Activated CD4-positive, alpha-beta T cell treated with anti-CD3 and anti-CD28 coated beads for 1 hour (primary cell): ENCODE measurements at regions not wholly inside any gene's neighbourhood (a gene's known extent, or its start where the extent isn't known, plus 50 kb on each side); places are given as distances from the start of the nearest gene placed in this dataset.

Source experiments
- DNase-seq: peaks from one replicate; pipeline ENCODE4 v3.0.0-alpha.2; 2020

DNA sequence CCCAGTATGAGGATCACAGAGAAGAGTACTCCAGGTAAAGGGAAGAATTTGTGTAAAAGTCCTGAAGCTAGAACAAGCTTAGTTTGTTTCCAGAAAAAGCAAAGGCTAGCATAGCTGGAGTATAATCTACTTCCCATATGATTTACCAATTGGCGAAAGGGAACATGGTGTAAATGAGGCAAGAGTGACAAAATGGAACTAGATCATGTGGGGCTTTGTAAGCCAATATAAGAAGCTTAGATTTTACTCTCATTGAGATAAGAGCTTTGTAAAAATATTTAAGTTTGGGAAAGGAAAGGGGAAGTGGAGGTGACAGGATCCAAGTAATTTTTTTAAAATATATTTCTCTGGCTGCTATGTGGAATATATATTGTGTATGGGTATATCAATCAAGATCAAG lies 234.9 kb downstream of the KCTD12 start:
- no peak for DNase-seq

DNA sequence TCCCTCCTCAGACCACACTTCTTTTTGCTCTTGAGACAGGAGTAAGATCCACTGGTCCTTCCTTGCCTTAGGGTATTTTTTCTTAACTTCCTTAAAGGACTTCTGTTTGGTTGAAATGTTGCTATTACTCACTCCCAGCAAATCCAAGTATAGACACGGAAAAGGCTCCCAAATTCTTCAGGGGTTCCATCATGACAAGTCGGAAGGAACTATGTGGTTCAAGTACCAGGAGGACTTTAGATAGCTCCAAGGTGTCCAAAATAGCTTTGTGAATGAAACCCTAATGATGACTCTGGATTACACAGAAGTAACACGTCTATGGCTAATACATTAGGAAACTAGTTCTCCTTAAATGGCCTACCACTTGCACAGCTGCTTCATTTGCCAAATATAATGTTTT lies 238.7 kb downstream of the KCTD12 start:
- DNase-seq = no peak

DNA sequence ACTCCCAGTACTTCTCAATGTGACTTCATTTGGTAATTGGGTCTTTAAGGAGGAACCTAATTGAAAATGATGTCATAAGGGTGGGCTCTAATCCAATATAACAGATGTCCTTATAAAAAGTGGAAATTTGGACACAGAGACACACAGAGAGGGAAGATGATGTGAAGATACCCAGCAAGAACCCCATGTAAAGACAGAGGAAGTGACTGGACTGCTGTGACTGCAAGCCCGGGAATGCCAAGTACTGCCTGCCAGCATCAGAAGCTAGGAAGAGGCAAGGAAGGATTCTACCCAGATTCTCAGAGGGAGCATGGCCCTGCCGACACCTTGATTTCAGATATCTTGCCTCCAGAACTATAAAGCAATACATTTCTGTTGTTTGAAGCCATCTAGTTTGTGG lies 239.3 kb downstream of the KCTD12 start:
- no peak for DNase-seq

DNA sequence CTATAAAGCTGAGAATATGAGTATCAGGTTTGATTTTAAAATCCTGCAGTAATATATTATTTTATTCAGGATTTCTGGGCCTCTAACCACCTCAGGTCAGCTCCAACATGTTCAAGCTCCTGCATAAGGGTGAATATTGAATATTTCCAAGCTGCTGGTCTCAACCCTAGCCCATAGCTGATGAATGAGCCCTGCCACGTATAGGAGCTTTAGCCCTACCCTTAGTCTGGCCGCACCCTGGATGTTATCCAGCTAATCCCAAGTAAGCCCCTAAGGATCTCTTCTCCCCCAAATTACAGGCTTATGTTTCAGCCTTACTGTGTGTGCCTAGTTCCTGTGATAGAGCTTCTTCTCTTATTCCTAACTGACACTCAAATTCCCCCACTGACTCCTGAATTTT lies 240.6 kb downstream of the KCTD12 start:
- DNase-seq = no peak

DNA sequence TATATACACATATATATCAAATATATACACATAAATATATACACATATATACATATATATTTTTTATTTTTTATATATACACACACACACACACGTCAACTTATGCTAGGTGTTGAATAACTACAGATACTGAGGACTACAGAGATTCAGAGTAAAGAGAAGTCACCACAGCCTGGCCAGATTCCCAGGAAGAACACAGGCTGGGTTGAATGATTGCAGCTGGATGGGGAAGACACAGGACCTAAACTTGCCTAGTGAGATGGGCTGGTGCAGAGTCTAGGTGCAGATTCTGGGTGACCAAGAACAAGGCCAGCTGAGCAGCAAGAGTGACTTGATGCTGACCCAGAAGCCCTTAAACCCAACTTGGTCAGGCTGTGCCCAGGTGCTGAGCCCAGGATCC lies 241.3 kb downstream of the KCTD12 start:
- DNase-seq = no peak

DNA sequence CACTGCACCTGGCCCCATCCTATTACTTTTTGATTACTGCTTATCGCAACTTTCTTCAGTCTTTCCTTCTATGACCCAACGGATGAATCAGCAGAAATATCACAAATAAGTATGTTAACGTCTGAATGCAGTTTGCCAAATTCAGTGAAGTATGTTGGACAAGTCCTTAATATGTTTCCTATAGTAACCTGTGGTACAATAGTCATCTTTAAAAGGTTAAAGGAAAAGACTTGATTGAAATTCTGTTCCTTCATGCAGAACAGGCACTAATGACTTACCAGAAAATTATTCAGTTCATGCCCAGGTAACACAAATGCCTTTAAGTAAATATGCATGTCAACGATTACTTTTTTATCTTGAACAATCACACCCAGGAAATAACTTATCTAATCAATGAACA lies 242.6 kb downstream of the KCTD12 start:
- DNase-seq = no peak

DNA sequence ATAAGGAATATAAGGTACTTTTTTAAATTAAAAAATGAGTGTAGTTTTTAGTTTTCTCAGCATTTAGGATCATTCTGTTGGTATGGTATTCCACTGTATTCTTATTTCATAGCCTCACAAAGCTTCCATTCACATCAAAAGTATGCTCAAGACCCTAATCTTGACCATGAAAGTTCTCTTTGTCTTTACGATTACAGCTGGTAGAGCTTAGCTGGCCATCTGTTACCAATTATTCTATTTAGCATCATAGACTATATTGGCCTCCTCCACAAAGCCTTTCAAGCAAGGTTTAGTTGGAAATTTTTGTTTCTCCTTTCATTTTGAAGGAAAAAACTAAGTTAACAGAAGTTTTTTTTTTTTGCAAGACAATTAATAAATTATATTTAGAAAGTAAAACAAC lies 245.1 kb downstream of the KCTD12 start:
- no peak for DNase-seq

DNA sequence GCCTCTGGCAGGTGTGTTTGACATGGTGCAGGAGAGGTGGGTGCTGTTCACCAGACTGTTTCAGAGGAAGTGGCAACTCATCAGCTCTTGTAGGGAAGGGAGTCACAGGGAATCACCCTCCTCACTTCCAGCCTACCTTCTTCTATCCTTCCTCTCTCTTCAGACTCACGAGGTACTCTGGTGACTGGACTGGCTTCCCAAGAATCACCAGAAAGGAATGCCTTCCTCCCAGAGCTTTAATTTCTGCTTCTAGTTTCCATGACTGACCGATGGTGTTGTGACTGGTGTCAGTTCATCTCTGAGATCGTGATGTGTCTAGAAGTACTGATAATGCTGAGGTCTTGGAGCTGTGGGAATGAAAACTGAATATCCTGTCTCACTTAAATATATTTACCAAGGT lies 247.3 kb downstream of the KCTD12 start:
- no peak for DNase-seq

DNA sequence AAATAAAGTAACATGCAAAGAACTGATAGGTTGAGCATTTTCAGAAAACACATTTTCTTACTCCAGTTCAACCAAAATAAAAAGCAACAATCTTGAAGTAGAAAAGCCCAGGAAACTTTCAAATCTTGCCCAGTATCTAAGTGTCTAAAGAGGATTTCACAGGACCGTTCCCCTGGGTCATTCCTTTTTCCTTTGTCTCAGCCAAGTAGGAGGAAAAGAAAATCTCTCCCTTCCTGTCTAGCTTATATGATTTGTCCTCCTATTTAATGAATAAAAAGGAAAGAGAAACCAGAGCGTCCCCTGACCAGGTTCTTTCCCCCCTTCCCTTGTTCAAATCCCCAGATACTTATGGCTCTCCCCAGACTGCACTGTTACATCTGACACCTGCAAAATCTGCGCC lies 248.0 kb downstream of the KCTD12 start:
- no peak for DNase-seq

DNA sequence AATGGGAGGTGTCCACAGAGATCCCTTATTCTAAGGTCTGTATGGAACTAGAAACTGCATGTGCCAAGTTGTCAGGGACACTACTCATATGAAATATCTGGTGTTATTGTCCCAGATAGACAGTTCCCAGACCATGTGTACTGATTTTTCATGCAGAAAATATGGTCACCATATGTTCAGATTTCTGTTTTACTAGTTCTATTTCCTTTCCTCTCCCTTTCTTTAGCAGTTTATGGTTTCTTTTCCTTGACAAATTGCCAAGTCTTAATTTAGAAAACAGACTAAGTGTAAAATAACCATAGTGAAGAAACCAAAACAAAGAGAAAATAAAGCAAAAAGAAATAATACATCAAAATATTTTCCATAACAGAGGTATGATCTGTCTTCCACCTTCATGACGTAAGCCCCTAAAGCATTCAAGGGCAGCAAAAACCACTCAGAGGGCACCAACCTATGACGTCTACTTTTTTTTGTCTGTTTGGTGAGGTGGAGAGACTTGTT lies 248.5 kb downstream of the KCTD12 start:
- DNase-seq = no peak

DNA sequence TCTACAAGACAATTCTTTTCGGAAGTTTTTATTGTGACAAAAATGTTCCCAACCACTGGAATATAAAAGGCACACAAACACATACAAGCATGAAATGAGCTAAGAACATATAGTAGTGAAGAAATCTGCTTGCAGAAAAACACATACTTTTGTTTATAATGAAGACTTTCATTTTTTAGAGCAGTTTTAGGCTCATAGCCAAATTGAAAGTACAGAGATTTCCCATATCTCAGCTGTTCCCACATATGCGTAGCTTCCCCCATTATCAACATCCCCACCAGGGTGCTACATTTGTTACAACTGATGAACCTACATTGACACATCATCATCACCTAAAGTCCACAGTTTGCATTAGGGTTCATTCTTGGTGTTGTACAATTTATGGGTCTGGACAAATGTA lies 249.4 kb downstream of the KCTD12 start:
- no peak for DNase-seq

DNA sequence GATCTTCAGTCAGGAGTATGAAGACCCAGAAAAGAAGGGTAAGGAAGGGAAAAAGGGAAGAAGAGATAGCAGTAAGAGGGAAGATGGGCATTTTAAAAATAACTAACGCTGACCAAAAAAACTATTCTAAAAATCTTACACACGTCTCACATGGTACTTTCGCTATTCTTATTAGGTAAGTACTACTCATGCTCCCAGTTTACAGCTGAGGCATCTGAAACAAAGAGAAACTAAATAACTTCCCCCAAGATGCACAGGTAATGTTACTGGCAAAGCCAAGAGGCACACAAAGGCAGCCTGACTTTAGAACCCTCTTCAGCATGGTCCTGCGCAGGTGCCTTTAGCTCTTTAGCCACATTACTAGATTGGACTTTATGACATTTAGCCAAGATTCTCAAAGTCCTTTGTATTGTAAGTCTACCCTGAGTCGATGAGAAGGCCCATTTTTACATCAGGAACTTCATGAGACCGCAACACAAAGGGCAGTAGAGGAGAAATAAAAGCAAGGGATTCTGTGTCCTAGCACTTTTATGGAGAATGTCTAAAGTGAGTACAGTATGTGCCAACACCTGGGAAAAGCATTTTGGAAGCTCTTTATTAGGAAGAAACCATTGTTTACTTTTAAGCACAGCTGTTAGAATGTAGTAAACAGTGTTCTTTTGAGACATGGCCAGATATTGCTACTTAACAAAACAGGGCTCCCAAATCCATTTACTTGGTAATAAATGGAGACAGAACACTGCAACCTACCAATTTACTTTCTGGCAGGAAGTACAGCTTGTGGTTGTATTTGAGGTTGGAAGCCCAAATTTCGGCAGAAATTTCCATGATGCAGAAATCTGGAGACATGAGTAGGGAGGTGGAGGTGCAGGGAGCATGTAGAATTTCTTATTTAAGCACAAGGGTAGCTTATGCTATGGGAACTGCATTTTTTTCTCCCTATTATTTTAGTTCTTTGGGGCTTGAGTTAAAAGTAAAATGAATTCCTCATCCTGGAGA lies 250.7 kb downstream of the KCTD12 start:
- no peak for DNase-seq

DNA sequence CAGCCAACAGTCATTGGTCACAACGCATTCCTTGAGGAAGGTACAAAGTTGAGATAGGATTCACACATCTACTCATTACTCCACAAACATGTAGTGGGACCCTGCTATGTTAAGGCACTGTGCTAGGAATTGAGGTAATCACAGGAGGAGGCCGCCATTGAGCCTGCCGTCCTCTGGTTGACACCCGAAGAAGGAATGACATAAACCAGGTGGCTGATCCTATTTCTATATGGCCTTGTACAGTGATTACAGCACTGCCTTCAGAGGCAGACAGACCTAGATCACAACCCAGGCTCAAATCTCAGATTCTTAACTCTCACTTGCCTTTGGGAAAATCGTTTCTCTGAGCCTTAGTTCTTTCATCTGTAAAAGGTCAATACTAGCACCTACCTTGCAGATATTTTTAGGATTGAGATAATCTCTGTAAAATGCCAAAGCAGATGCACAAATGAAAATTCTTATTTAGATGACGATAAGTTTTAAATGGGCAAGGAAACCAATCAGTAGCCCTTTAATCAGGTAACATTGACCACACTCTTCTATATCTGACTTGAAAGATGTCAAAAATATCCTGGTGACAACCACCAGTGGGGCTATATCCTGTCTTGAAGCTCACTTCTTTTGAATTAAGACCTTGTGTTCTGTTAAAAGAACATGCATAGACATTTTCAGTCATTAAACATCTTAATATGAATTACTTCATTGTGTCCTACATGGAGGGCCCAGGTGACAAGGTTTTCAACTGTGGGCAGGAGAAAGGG lies 251.6 kb downstream of the KCTD12 start:
- no peak for DNase-seq

DNA sequence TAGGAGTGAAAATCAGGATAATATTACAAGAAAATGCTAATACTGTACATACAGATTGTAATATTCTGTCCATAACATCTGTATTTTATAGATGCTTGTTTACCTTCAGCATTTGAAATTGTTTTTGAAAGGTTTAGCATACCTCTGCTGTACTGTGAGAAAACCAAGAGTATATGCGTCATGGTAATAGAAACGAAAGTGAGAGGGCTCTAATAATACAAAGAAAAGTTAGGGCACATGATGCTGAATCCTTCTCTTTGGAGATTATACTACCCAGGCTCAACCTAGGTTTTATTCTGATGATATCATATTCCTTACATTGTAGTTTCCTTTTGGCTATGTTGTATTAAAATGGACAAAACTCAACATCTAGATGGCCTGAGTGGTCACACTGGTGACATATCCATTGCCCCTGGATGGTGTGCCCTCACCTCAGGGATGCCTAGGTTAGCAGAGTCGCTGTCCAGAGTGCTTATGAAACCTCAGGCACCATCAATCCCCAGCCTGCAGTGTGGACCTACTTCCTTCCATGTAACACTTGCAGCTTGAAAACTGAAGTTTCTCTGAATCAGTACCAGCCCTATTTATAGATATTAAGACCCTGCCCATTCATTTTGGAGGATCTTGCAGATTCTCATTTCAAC lies 253.7 kb downstream of the KCTD12 start:
- DNase-seq = no peak

DNA sequence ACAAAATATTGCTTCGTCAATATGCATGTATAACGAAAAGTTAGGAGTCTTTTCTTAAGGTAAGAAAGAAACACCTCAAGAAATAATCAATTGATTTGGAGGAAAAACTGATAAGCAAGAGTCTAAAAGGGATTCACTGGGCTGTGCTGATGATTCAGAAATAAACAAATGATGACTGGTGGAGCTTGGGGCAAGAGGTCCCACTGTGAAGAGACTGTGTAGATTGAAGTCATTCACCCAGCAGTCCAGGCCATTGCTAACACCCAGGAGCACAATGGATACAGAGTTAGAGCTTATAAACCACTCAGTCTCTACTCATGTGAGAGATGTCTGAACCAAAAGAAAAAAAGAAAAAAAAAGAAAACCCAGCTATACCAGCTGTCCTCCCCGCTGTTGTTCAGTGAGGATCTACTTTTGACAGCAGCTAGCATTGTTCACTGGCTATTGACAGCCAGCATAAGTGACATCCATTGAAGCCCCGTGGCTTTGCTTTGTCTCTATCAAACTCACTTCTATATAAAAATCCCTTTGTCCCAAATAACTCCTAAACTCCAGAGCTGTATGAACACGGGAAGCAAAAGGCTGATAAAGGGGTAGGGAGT lies 255.5 kb downstream of the KCTD12 start:
- DNase-seq = no peak

DNA sequence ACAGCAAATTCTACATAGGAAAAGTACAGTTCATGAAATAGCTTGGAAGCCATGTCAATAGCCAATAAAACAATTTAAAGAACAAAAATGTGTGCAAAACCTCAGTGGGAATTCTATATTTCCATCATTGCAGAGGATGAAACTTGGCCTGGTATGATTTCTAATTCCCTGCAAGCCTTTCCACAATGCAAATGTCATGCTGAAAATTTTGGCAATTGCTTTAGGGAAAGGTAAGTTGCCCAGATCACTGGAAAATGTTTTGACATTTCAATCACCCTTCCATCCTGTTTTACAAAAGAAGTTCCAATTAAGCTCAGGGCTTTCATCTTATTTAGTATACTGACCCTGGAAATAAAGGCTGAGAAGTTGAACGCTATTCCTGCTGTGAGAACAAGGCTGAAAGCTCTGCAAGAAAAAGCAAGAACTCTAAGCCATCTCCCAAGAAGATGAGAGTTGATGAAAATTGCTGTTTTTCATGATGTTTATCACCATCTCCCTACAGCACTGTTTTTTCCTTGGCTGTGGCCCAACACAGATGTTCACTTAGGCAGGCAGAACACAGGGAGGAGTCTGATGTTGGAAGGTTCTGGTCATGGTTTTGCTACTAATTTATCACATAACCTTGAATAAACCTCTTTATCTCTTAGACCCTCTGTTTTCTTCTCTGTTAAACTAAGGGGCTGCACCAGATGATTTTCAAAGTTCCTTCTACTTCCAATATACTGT lies 263.7 kb downstream of the KCTD12 start:
- DNase-seq = no peak

DNA sequence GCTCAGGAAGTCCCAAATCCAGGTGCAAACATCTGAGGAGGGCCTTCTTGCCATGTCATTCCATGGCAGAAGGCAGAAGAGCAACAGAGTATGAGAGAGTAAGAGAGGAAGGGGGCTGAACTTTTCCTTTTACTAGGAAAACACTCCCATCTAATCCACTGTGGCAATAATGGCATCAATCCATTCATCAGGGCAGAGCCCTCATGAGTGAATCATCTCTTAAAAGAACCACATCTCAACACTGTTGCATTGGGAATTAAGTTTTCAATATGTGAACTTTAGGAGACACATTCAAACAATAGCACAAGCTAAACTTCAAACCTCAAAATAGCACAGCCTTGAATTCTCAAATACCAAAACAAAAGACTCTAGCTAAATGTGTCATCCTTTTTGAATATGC lies 264.5 kb downstream of the KCTD12 start:
- DNase-seq = no peak

DNA sequence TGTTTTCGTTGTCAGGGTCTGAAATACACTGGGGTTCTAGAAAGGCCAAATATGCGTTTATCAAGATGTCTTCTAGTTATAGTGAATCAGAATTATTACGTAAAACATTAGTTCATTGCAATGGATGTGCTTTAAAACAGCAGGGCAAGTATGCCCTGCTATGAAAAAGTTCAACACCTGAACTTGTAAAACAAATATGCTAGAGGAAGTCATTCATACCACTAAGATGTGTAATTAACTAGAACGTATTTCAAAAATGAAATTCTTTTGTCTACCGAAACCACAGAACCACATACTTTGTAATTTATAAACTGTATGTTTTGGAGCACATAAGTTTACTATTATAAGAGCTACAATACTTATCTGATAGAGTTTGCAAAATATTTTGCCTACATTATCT lies 266.2 kb downstream of the KCTD12 start:
- no peak for DNase-seq

DNA sequence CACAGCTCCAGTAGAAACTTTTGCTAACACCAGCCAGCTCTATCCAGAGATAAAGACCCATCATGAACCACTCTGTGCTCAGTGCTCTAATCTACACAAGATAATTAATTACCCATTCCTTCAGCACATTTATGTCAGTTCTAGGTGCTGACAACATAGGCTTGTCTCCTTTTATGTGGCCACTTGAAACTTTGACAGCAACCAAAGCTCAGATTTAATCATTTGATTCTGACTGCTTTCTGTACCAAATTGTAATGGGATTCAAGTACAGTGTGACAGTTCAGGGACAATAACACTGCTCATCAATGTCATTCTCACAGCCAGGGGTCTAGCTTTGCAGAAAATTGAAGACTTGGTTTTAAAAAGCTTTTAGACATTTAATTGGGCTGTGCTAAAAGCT lies 266.6 kb downstream of the KCTD12 start:
- no peak for DNase-seq

DNA sequence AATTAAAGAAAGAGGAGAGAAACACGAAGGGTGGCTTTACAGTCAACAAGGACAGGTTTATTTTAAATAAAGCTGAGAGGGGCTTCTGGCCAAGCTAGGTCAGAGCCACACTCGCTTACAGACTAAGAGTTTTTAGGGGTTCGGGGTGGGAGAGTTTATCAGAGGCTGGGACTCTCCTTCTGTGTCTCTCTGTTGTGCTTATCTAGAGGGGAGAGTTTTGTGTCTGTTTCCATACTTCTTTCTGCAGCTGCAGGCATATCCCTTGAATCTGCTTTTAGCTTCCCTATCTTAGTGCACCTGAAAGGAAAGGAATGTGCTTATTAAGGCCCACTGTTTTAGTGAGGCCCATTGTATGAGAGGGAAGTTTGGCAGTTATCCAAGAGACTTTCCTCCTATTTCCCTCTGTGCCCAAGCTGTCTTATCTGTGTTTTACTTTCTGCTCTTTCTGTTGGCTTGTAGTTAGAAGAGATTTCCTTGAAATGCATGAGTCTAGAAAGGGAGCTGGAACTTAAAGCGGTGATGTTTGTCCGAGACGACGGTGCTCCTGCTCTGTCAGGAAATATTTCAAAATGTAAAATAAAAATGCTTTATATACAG lies 275.3 kb downstream of the KCTD12 start:
- no peak for DNase-seq

DNA sequence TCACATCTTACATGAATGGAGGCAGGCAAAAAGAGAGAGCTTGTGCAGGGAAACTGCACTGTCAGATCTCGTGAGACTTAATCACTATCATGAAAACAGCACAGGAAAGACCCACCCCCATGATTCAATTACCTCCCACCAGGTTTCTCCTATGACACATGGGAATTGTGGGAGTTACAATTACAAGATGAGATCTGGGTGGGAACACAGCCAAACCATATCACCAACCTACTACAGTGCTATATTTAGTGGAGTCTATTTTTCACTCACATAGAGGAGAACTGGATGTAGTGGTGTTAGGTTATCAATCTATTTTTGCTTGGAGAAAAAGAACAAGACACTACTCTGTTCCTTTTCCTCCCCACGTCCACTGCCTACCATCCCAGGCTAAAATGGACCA lies 276.6 kb downstream of the KCTD12 start:
- DNase-seq = no peak

DNA sequence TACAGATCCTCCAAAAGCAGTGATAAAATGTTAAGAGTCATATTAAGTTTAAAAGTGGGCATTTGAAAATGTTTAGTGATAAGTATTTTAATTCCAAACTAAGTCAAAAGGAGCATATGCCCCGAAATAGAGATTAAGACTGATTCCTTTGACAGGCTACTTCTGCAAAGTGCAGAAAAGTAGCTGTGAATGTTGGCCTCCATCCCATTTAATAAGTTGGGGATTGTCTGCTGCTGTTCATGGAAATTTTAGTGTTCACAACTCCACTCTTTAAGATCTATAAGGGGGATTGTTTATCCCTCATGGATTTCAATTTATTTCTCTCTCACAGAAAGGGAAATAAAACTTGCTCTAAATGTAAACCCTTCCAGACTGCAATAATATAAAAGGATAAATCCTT lies 278.3 kb downstream of the KCTD12 start:
- DNase-seq = no peak
